GM12891 (cell line): ENCODE measurements at regions not wholly inside any gene's neighbourhood (a gene's known extent, or its start where the extent isn't known, plus 50 kb on each side); places are given as distances from the start of the nearest gene placed in this dataset.

ENCODE experiments used
- PAX5 ChIP-seq: IDR thresholded peaks from 2 replicates; pipeline ENCODE4 v1.6.1; 2011; ENCODE audit warnings: low read length, moderate library complexity, mild to moderate bottlenecking; ENCODE audit not compliant: insufficient read depth, severe bottlenecking
- POLR2A ChIP-seq: IDR thresholded peaks from 2 replicates; pipeline ENCODE4 v1.6.1; 2011; ENCODE audit warnings: low read depth, low read length, control low read depth
- POLR2AphosphoS5 ChIP-seq: IDR thresholded peaks from 2 replicates; pipeline ENCODE4 v1.6.1; 2011; ENCODE audit warnings: low read depth, low read length, control low read depth
- POU2F2 ChIP-seq: IDR thresholded peaks from 2 replicates; pipeline ENCODE4 v1.6.1; 2011; ENCODE audit warnings: low read depth, mild to moderate bottlenecking, control low read depth, low read length, moderate library complexity
- SPI1 ChIP-seq: IDR thresholded peaks from 2 replicates; pipeline ENCODE4 v1.6.1; 2011; ENCODE audit warnings: low read depth, low read length, control low read depth
- TAF1 ChIP-seq: IDR thresholded peaks from 2 replicates; pipeline ENCODE4 v1.6.1; 2011; ENCODE audit warnings: low read depth, low read length, control low read depth

- TF ChIP-seq POU2F2 (no peak), POLR2A (no peak), PAX5 (no peak), POLR2AphosphoS5 (no peak), SPI1 (no peak), TAF1 (no peak)
These were observed 90.2 kb upstream of the VCAM1 start for GRCh38 chr1:100629391-100629790.
